HG03045 (cell line): ENCODE measurements at regions not wholly inside any gene's neighbourhood (a gene's known extent, or its start where the extent isn't known, plus 50 kb on each side); places are given as distances from the start of the nearest gene placed in this dataset.
"Not testable (repeated sequence)": the region's sequence is repeated elsewhere in the genome, so short reads cannot be mapped to it uniquely, and the experiment has no call there.

ENCODE experiments used
- ATAC-seq: cut with Tn5 transposase; IDR thresholded peaks from one replicate; pipeline ENCODE4 v1.9.1; 2021; ENCODE audit warnings: mild to moderate bottlenecking, moderate library complexity; ENCODE audit not compliant: unreplicated experiment

DNA sequence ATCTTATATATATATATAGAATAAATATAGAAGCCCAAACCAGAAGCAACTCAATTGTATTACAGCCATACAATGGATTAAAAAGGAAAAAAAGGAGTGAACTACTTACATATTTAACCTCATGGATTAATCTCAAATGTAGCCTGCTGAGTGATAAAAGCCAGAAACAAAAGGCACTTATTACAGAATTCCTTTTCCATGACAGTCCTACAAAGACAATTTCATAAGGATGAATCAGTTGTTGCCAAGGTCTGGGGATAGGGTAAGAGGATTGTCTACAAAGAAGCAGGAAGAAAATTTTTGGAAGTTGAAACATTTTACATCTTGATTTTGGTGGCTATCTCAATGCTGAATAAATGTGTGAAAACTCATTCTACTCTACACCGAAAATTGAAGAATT lies 103.9 kb upstream of the DCC start:
- ATAC-seq: no peak

DNA sequence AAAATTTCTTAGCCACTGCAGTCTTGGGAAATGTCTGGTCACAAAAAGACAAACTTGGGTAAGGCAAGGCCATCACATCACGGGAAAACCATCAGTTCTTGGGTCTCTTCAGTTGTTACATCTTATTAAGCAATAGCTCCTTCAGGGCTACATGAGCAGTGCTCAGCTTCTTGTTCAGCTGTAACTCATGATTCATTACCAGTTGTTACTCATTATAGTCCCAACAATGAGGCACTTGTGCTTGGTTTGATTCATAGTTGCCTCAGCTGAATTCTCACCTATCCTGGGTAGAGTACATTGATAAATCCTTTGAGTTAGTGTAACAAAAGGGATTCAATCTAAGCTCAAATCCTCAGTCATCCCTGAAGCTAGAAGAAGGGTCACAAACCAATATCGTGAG lies 102.4 kb upstream of the DCC start:
- no peak for ATAC-seq

DNA sequence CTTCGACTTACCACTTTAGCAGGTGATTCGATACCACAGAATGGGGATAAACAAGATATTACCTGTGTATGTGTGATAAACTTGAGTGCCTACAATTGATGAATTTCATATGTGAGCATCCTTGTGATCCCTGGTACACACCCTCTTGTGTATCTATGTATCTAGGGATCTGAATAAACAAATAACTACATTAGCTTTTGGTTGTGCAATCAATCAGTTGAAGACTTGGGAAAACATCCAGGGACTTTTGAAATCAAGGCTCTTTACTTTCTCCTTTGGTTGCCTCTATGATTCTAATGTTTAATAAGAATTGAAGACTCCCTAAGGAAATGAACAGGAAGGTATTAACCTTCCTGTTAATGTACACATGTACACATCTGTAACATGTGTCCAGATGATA lies 97.3 kb upstream of the DCC start:
- ATAC-seq: no peak

GRCh38 chr18:52244658-52245057 lies 95.3 kb upstream of the DCC start:
- ATAC-seq: no peak

DNA sequence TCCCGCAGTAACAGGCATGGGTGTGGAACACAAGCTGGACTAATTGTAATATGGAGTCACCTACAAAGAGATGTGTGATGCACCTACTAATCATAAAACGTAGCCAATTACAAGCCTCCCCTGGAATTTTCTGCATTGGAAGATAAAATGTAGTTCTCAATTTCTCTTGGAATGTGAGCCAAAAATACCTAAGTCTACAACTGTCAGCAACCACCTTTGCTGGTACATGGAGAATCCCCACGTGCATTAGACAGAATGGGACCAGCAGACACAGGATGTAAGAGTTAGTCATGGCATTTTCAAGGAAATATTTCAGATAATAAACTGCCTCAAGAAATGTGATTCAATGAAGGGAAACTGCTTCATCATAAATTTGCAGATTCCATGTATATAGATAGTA lies 85.6 kb upstream of the DCC start:
- no peak for ATAC-seq

DNA sequence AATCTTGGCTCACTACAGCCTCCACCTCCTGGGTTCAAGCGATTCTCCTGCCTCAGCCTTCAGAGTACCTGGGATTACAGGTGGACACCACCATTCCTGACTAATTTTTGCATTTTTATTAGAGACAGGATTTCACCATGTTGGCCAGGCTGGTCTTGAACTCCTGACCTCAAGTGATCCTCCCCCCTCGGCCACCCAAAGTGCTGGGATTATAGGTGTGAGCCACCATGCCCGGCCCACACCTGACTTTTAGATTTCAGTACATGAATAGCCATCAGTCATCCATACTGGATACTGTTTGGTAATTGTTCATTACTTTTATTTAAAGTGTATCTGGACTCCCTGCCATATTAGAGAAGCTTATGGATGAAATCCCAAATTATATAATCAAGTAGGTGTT lies 82.6 kb upstream of the DCC start:
- ATAC-seq: not testable (repeated sequence)

DNA sequence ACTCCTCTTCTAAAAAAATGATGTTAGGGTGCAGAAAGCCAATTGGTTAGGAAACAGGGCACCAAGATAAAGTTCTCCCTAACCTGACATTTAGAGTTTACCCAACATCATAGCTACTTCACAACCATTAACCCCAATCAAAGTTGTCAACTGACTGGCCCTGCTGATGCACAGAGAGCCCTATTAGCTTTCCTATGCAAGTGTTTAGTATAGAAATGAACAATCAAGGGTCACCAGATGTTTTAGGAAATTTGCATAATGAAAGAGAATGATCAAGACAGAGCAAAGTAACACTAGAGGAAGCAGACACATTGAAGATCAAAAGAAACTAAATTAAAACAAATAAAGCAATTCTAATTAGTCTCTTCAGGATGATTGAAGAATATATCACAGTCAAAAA lies 64.2 kb upstream of the DCC start:
- no peak for ATAC-seq

DNA sequence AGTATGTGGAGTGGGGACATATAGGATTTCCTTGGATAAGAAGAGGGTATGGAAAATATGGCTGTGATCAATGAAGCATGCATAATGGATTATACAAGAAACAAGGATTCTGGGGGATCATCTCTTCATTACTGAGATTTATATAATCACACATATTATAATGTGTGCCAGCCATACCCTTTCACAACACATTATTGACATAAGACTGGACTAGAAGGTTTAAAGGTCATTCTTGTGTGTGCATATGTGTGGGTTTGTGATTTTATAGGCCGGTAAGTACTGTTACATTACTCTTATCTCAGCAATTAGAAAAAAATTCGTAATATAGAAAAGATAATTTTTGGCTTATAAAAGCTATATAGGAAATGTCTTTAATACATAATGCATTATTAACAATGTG lies 62.2 kb upstream of the DCC start:
- ATAC-seq: no peak

- ATAC-seq: no peak
Observed at GRCh38 chr18:52278191-52278590, 61.8 kb upstream of the DCC start.

DNA sequence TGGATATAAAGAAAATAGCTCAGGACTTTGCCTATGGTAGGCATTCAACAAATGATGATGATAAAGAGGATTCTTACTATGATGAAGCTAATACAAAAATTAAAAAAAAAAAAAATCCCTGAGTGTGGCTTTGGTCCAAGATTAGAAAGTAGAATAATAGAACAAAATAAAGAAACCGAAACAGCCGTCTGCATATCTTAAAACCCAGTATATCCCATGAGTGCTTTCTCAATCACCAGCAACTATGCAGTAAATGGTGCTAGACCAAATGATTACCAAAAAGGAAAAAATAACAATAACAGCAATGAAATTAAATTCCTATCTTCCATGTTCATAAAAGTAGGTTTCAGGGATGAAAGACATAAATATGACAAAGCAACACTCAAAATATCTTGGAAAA lies 59.3 kb upstream of the DCC start:
- no peak for ATAC-seq

GRCh38 chr18:52283927-52284326 lies 56.1 kb upstream of the DCC start:
- ATAC-seq: no peak

DNA sequence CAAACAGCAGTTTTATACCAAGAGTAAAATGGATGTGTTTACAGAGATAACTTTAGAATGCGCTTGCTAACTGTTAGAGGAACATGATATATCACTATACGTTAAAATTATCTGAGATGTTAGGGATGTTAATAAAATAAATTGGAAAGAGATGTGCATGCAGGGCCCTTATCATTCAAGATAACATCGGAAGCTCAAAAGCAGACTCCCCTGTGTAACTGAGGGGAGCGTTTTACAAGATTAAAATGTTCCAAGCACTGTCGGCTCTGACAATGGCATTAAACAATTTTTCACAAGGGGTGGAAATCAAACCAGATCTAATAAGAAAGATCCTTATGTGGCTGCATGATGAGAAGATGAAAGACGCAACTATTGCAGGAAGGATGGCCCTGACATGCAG lies 53.3 kb upstream of the DCC start:
- ATAC-seq: no peak

DNA sequence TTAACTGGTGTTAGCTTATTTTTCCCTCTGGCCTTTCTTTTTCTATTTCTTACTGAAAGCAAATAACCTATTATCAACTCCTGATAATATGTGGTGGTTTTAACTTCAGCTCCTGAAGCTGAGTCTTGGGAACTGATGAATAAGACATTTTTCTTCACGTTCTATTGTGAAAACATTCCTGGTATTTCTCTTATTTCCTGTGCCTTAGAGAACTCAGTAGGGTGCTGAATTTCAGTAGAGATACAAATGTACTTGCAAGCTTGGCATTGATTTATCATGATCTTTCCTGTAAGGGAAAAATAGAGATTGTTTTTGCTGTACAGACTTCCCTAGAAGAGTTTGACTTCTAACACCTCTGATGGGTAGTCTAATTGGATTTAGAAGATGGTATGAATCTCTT lies 52.8 kb upstream of the DCC start:
- no peak for ATAC-seq

DNA sequence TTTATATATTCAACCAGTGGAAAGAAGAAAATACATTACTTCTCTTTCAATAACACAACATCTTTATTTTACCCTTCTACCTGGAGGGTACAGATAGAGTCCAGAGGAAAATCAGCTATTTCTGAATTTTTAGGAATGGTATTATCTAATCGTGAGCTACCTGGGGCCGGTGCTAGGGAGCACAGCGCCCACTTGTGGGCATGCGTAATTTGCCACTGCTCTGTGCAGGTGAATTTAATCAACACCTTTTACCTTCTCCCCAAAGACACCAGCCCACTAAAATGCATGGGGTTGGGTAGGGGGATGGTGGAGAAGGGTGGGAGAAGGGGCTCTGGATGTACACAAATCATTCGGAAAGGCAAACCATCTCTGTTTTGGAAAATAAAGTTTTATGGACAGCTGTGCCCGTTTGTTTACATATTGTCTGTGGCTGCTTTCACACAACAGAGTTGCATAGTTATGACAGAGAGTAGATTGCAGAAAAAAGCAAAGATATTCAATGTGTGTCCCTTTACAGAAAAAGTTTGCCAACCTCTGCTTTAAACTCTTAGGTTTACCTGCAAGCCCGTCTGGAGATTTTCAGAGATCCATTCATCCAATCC lies 51.5 kb upstream of the DCC start:
- no peak for ATAC-seq

DNA sequence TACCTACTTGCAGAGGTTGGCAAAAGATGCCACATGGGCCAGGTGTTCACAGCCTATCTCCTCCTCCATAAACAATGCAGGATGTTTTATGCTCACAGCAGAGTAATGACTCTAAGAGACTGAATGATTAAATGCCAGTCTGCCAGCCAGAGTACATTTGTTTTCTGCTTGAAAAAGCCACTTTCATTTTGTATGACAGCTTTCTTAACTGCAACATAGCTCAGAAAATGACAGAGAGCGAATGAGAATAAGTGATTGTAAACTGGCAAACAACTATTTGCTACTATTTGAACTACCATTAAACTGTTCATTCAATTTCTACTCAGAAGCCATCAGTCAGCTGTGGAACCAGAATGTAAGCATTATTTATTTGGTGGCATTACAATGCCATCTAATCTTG lies 50.6 kb upstream of the DCC start:
- ATAC-seq: no peak
